ENCODE measurements at regions not wholly inside any gene's neighbourhood (a gene's known extent, or its start where the extent isn't known, plus 50 kb on each side); places are given as distances from the start of the nearest gene placed in this dataset.

GRCh38 chr17:71149607-71150006, 971.2 kb upstream of the SOX9 start:
- no peak overlapping the region for H4K91ac ChIP-seq (ENCODE audit: insufficient read depth, low read depth, low read length)
- H3K4me3 ChIP-seq (ENCODE audit: insufficient read depth, low read depth, low read length) = no peak overlapping the region
- no peak overlapping the region for H3K4ac ChIP-seq (ENCODE audit: low read depth, low read length)
- no peak overlapping the region for H2AFZ ChIP-seq (replicated peaks; ENCODE audit: low read length, poor library complexity)
- H3K23ac ChIP-seq (ENCODE audit: low read depth, low read length) = no peak overlapping the region
- no peak overlapping the region for H2AK9ac ChIP-seq (replicated peaks; ENCODE audit: low read depth, low read length, poor library complexity)
- no peak for DNase-seq
- H3K56ac ChIP-seq (ENCODE audit: extremely low read depth, insufficient read depth, low read length) = no peak overlapping the region
- no peak overlapping the region for H2BK5ac ChIP-seq (ENCODE audit: low read depth, low read length, poor library complexity, severe bottlenecking)
- intact Hi-C loops (cut with micrococcal nuclease) = no loop called here
- H3K79me1 ChIP-seq (ENCODE audit: low read depth in 1 of 2, low read length in 2 of 2) = no peaks in the 10 kb centered on the region
- dilution Hi-C loops (cut with HindIII; ENCODE audit: low sequenced_read_pairs, unreplicated experiment) = no loop called here
- no peak overlapping the region for H4K5ac ChIP-seq (ENCODE audit: low read depth, low read length)
- H3K18ac ChIP-seq (ENCODE audit: low read depth, low read length) = no peak overlapping the region
- in situ Hi-C loops (cut with MboI; ENCODE audit: low sequenced_read_pairs) = no loop called here
- ATAC-seq (ENCODE audit: low read depth) = no peak
- no peak overlapping the region for H3K4me2 ChIP-seq (ENCODE audit: low read depth, low read length)
- no peak for TF ChIP-seq MAFK (IDR thresholded peaks at IDR 0.05; ENCODE audit: low read depth, low read length)
- no peak for TF ChIP-seq CEBPB (IDR thresholded peaks at IDR 0.05; ENCODE audit: low read depth, low read length)
- TF ChIP-seq RFX5 (IDR thresholded peaks at IDR 0.05; ENCODE audit: low read depth, low read length) = no peak
- TF ChIP-seq ELK1 (IDR thresholded peaks at IDR 0.05; ENCODE audit: borderline replicate concordance, low read depth, low read length) = no peak
- no peak for TF ChIP-seq POLR2A (IDR thresholded peaks at IDR 0.05; ENCODE audit: low read depth, low read length)
- no peak for TF ChIP-seq FOS (IDR thresholded peaks at IDR 0.05; ENCODE audit: low read depth, low read length)
- no peak for TF ChIP-seq MXI1 (IDR thresholded peaks at IDR 0.05; ENCODE audit: borderline replicate concordance, low read depth, low read length)
- no peak for TF ChIP-seq NFE2L2 (IDR thresholded peaks at IDR 0.05; ENCODE audit: low read depth, low read length)
- TF ChIP-seq BHLHE40 (IDR thresholded peaks at IDR 0.05; ENCODE audit: low read depth, low read length) = no peak
- H2BK15ac ChIP-seq (ENCODE audit: low read depth, low read length) = no peak overlapping the region
- ChIA-PET CTCF (no interaction called here), POLR2A (ENCODE audit: unreplicated experiment) (no interaction called here)
- H3K9me1 ChIP-seq (ENCODE audit: insufficient read depth, low read length) = no peaks in the 10 kb centered on the region
- H4K8ac ChIP-seq (ENCODE audit: low read depth in 2 of 2, low read length in 2 of 2) = no peak overlapping the region
- H3K9ac ChIP-seq (ENCODE audit: low read depth, low read length) = no peak overlapping the region
- no peaks in the 10 kb centered on the region for H3K36me3 ChIP-seq (ENCODE audit: control insufficient read depth, insufficient read depth, low read length)
- no peak overlapping the region for H2AK5ac ChIP-seq (ENCODE audit: low read depth, low read length)
- no CpG with 5 or more reads among the region's 3 CpGs for WGBS, 2 experiments (ENCODE audit: extremely low coverage in 2 of 2, insufficient read length in 1 of 2)
- no peak overlapping the region for H3K27ac ChIP-seq (ENCODE audit: insufficient read depth, low read length)
- H3K4me1 ChIP-seq (ENCODE audit: control insufficient read depth, insufficient read depth, low read length) = no peaks in the 10 kb centered on the region
- no peaks in the 10 kb centered on the region for H3K9me3 ChIP-seq (ENCODE audit: control insufficient read depth, insufficient read depth, low read length)
- no peaks in the 10 kb centered on the region for H3K27me3 ChIP-seq (ENCODE audit: control insufficient read depth, insufficient read depth, low read length)
- H2BK120ac ChIP-seq (ENCODE audit: low read depth, low read length) = no peak overlapping the region
- H3K14ac ChIP-seq (replicated peaks; ENCODE audit: low read depth, low read length) = no peak overlapping the region
- BruUV-seq (replicated peaks) = no TSS peak
- no peak overlapping the region for H2BK20ac ChIP-seq (ENCODE audit: low read depth, low read length)
- H4K20me1 ChIP-seq (ENCODE audit: insufficient read depth, low read length) = no peaks in the 10 kb centered on the region

All from IMR-90 (cell line).